ENCODE measurements at regions not wholly inside any gene's neighbourhood (a gene's known extent, or its start where the extent isn't known, plus 50 kb on each side); places are given as distances from the start of the nearest gene placed in this dataset.

DNA sequence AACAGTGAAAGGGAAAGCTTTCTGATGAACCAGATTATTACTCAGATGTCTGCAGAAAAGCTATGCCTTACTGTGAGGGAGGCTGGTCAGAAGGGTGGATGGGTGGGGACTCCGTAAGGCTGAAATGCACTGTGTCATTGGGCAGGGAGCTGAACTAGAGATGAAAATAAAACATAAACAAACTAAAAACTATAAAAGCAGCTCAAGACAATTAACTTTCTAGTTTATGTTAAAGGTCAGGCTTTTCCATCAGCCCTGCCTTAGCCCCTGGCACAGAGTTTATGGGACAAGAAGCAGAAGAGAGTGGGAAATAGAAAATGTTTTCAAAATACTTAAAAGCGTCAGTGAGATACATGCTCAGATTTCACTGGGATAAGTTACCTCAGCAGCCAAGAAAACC, 310.0 kb upstream of the UBE2E2 start:
- DNase-seq (ENCODE audit: low spot score) = no peak

DNA sequence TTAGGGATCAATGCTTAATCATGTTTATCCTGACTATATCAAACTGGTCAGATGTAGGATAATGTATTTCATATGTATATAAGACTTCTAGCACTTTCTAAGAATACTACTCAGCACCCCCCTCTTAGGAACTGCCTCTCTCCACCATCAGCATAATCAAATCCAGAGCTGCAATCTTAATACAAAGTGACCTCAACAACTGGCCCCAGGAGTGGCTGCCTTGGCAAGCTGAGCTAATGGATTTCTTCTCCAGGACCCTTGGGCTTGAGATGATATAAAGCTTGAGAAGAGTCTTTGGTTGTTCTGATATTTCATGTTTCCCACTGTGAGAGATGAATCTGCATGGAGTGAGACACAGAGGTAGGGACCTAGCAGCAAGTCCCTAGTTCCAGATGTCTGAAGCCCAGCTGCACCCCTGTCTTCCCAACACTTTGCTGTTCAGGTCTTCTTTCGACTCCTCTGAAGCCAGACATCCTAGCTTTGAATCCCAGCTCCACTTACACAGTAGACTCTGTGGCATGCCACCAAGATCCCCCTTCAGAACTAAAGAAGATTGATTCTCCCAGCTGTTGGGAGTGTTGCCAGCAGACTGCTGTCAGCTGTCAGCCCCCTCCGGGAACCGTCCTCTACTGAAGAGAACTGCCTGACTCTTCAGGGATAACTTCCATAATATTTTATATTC, 309.3 kb upstream of the UBE2E2 start:
- DNase-seq (ENCODE audit: low spot score) = no peak

DNA sequence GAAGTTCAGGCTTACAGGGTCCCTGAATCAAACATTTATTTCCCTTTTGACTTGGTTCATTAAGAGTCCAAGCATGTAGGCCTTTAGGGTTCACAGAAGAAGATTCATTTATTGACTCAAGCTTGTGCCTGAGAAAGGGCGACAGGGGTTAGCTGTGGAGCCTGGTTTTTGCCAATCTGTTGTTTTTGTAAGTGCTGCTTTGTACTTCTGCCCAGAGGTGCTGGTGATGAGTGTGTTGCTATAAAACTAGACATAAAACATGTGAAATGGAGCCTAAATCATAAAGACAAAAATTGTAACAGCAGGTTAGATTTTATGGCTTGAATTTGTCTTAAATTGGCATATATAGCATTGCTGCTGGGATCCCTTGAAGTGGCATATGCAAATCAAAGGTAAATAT, 308.3 kb upstream of the UBE2E2 start:
- DNase-seq (ENCODE audit: low spot score) = no peak

DNA sequence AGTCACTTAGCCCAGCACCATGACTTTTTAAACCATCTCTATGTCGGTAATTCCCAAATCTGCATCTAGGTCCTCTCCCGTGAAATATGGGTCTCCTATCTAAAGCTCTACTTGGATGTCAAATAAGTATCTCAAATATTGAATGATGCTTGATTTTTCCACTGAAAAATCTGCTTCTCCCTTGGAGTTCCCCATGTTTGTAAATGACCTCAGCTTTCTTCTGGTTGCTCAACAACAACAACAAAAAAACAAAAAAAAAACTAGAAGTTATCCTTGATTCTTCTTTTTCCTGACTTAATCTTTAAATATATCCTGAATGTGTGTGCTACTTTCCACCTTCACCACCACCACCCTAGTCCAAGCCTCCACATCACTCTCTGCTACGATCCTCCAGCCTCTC, 307.5 kb upstream of the UBE2E2 start:
- DNase-seq (ENCODE audit: low spot score) = no peak

DNA sequence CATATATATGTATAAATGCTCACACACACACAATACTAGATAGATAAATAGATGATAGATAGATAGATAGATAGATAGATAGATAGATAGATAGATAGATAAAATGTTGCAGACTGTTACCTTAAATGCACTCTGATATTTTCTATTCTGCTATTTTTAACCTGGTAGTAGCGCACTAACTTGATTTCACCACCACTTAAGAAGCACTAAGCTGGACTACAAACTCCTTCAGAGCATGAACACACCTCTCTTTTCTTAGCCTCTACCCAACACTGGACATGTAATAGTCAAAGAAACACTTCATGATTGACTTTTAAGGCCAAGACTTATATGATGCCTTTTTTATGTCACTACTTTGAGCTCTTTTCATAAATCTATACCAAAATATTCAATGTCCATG, 304.6 kb upstream of the UBE2E2 start:
- no peak for DNase-seq (ENCODE audit: low spot score)

DNA sequence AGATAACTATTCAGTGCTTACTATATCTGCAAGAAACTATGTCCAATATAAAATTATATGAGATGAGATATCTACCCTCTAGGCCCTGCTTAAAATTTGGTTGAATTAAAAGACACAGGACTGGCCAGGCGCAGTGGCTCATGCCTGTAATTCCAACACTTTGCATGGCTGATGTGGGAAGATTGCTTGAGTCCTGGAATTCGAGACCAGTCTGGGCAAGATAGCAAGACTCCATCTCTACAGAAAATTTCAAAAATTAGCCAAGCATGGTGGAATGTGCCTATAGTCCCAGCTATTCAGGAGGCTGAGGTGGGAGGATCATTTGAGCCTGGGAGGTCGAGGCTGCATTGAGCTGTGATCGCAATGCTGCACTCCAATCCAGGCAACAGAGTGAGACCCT, 303.7 kb upstream of the UBE2E2 start:
- no peak for DNase-seq (ENCODE audit: low spot score)

DNA sequence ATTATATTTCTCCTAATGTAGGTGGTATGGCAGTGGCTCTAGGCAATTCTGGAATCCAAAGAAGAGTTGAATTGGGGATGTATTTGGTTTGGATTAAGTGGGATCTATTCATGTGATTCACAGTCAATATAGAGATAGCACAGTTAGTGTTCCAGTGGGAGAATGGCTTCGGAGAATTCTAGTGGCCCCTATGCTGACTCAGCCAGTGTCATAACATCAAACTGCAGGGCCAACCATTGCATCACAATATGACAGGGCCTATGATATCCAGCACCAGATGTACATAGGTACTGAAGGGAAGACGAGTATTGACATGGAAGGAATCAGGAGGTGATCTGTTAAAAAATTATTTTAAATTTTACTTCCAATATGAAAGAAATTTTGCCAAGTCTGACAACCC, 302.8 kb upstream of the UBE2E2 start:
- DNase-seq (ENCODE audit: low spot score) = no peak

DNA sequence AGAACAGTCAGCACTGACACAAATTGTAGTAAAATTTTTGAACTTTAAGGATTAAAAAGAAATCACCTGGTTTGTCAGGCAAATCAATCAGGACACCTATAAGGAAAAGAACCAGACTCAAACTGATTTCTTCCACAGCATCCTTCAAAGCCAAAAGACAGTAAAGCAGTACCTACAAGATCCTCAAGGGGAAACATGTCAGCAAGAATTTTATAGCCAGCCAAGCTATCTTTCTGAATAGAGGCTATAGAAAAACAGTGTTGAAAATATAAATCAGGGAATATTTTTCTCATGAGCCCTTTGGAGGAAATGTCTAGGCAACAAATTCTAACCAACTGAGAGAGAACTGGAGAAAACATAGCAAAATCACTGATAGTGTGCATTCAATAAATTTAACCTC, 301.4 kb upstream of the UBE2E2 start:
- no peak for DNase-seq (ENCODE audit: low spot score)

DNA sequence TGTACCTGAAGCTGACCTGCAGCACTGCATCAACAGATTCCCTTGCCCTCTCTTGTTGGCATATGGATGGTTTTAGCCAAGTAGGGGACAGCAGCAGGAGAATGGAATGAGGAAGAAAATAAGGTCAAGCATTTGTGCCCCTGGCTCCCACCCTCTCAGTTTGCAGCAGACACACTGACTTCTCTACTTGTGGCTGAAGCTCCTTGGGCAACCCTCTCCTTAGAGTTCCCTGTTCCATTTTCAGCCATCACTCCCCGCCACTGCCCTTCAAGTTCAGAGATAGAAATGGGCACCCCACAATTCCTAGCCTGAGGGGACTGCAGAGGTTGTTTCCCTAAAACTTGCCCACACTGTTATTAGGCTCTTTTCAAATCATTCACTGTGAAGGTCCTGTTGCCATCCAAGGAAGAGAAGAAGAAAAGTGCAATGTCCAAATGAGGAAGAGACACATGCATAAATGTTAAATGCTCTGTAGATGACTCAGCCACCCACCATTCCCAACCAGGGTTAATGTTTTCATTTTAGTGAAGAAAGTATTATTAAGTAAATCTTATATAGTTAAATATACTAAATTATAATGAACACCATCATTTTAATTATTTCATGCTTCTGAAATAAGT, 295.9 kb upstream of the UBE2E2 start:
- no peak for DNase-seq (ENCODE audit: low spot score)

DNA sequence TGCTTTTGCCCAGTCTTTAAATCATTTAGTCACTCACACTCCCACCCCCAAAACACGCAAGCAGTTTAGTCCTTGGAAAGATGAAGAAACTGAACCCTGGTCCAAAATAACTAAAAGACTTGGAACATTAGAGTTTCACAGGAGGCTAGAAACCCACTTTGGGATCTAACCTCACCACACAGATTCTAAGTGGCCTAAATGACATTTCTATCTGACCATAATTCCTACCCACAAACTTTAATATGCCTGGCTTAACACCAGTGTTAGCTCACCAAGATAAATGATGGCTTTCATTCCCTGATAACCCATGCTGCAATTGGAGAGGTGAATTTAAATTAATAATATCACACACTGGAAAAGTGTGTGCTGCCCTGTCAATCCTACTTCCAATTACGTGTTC, 295.3 kb upstream of the UBE2E2 start:
- no peak for DNase-seq (ENCODE audit: low spot score)

DNA sequence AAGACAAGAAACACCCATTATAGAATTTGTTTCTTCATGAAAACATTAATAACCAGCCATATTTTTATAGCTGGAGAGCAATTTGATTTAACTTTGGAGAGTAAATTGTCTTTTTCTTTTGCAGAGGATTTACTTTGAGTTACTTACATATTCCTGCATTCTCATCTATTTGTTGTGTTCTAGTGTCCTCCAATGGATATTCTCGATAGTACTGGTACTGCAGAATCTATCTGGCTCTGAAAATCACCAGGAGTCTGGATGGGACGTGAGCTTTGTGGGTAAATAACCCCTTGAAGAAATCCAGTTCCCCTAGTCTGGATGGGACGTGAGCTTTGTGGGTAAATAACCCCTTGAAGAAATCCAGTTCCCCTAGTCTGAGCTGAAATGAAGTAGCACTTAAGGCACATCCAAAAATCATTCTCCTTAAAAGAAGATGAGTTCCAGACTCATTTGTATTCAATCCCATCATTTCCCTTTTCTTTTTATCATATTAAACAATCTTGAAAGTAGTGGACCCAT, 294.1 kb upstream of the UBE2E2 start:
- DNase-seq (ENCODE audit: low spot score) = no peak

DNA sequence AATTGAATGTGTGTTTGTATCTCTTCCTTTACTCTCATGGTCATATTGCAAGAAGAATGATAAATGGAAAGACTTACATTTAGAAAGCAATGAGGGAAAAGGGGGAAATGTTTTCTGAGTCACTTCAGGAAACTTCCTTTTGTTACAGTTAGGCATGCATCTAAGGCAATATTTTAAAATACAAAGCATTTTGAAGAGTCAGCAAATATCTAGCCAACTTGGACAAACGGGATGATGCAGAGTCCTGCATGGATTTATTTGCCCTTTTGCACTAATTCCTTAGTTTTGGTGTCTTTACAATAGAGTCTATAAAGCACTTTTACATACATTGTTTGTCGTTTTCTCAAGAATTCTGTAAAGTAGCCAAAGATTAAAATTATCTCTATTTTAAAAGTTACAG, 286.2 kb upstream of the UBE2E2 start:
- no peak for DNase-seq (ENCODE audit: low spot score)

DNA sequence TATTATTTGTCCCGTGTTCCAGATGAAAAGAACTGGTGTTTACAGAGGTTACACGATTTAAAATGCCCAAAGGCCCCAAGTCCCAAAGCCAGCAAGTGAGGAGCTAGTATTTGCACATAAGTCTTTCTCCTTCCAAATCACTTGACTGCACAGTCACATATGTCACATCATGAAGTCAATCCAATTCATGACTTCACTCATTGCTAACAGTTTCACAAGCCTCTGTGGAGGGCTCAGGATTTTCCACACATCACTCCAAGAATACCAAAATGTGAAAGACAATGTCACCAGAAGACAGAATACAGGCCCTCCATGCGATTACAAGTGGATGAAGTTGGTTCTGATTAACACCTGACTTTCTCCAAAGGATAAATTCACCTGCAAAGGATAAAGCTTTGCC, 283.1 kb upstream of the UBE2E2 start:
- no peak for DNase-seq (ENCODE audit: low spot score)

DNA sequence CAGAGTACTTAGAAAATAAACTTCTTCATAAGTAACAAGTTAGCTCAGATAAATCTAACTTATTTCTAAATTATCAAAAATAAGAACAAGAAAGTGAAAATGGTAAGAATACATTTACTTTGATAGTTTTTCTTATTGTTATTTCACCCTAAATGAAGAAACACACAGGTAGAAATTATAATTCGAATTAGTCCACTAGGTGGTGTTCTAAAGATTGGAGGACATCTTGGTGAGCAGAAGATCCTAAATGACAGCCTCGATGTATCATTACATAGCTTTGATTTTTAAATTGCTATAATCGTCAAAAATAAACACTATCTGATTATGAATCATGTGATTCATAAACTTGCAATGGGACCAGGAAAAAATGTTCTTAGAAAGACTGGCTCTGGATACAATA, 280.8 kb upstream of the UBE2E2 start:
- DNase-seq (ENCODE audit: low spot score) = no peak

DNA sequence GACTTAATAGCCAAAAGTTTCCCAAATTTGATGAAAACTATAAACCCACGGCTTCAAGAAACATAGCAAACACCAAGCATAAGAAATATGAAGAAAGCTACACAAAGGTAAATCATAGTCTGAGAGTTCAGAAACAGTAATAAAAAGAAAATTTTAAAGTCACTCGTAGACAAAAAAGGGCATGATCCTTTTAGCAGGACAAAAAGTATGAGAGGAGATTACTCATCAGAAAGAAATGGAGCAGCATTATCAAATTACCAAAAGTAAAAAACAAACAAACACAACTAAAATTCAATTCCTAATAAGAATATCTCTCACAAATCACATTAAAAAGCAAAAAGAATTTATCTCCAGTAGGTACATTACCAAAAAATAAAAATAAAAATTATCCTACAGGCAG, 279.4 kb upstream of the UBE2E2 start:
- no peak for DNase-seq (ENCODE audit: low spot score)

DNA sequence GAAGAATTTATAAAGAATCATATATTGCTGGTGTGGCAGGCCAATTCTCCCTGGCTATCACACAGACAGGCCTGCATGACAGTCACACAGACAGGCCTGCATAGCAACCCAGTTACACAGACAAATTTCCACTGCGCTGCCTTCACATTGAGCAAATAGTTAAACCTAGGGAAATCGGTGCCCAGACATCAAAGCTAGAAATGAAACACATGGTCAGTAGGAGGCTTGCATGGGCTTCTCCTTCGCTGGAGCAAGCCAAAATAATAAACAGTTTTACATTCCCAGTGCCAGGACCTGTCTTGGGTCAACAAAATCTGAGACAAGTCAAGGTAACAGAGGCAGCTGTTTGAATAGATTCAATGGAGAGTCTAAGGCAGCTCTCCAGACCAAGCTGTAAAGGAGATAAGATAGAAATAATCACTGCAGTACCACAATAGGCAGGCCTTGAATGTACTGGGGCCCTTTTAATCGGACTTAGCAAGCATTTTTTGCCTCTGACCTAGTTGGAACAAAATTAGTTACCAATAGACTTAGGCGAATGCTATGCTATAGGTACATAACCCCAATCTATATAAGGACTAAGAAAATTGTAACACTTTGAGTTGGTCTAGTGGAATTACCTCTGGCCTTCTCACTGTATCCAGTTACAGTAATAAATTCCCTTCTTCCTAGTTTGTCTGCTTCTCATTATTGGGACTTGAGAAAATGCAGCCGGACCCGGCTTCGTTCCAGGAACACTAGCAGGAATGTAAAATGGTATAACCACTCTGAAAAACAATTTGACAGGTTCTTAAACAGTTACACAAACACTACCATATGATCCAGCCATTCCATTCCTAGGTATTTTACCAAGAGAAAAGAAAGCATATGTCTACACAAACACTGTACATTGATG, 274.7 kb upstream of the UBE2E2 start:
- no peak for DNase-seq (ENCODE audit: low spot score)

DNA sequence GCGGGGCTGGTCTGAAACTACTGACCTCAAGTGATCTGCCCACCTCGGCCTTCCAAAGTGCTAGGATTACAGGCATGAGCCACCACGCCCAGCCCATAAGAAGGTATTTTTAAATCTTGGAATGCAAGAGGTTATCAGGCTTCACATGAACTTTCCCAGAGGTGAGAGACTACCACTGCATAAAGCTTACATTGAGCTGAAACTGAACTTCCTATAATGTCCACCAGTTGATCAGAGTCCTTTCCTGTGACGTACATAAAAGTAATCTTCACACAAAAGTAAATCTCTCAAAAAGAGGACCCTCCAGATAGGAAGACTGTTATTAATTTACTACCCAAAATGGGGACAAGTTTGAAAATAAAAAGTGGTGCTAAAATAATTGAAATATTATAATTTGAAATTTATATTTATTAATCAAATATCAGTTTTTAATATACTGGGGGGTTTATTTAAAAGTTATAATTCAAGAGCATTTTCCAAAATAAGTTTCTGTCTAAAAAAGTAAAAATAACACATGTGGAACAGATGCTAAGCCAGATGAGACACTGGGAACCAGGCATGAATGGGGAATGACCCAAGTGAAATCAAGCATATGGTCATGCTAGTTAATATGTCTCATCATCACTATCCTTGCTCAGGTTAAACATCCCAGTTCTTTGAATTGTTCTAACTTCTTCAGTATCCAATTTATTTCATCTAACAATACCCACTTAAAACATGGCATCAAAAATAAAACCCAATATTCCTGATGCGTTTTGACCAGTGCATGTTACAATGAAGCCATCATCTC, 269.9 kb upstream of the UBE2E2 start:
- no peak for DNase-seq (ENCODE audit: low spot score)

DNA sequence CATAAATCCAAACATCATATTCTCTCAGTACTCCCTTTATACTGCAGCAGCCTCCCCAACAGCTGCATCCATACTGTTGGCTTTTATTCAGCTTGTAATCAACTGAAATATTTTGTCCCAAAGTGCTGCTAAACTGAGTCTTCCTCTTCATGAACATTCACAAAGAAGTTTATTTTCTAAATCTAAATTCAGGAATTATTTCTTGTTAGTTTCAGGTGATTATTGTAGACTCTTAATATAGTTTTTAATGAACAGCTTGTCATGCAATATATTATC, 269.3 kb upstream of the UBE2E2 start:
- DNase-seq (ENCODE audit: low spot score) = no peak

DNA sequence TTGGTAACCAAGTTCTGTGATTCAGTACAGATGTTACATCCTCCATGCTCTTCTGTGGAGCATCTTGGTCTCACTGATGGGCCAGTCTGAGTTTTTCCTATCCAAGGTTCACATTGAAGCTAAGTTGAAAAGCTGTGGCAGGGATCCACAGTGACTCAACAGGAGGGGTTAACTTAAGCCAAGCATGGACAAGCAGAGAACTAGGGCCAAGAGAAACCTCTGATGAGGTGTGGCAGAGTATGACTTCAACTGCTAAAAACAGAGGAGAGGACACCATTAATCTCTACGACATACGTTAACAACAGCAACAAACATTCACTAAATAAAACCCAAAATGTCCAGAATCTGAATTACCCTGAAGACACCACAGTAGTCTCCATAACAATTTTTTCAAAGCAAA, 268.1 kb upstream of the UBE2E2 start:
- no peak for DNase-seq (ENCODE audit: low spot score)

DNA sequence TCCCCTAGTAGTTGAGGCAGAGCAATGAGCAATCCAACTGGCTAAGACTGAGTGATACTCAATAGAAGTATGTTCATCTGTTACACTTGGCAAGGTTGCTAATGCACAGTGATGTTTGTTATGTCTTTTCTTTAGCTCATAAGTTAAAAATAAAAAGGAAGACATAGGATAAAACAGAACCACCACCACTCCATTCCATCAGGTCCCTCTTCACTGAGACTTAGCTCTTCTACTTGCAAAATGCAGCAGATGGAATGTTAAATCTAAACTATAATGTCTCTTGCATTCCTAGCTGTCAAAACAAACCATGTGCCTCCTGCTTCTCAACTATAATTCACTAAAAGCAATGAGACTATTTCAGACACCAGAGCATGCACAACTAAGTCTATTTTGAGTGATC, 265.6 kb upstream of the UBE2E2 start:
- no peak for DNase-seq (ENCODE audit: low spot score)

DNA sequence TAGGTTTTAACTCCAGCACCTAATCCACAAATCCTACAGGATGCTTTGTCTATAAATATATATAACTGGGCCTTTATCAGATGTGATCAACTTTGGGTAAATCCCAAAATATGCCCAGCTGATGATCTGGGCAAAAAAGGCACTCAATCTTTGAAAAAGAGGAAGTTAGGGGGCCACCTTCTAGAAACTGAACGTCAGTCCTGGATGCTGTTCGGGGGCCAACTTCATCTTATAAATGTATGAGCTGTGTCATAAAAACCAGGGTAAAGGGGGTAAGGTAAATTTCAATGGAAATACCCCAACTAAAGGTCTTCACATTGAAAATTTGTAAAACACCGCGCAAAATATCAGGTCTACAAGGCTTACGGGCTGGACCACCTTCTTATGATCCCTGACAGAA, 264.4 kb upstream of the UBE2E2 start:
- DNase-seq (ENCODE audit: low spot score) = no peak

DNA sequence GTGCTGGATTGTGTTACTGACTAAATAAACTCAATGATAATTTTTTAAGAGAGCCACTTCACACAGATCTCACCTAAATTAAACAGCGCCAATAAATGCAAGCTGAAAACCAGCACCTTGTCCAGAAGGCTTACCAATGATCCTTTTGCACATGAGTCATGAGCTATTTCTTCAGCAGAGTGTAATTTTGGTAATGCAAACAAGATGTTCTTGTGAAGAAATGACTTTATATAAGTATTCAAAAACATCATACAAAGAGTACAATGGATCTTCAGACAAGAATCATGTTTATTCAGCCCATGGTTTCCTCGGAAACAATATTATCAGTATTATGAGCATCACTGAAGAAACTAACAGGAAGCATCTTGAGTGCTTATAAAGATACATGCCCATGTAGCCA, 263.8 kb upstream of the UBE2E2 start:
- DNase-seq (ENCODE audit: low spot score) = no peak

DNA sequence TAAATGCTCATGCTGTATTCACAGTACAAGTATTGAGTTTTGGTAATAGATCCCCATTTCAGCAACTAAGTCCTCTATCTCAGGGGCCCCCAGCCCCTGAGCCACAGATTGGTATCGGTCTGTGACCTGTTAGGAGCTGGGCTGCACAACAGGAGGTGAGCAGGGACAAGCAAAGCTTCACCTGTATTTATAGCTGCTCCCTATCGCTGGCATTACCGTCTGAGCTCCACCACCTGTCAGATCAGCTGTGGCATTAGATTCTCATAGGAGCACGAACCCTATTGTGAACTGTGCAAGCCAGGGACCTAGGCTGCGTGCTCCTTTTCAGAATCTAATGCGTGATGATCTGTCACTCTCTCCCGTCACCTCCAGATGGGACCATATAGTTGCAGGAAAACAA, 262.8 kb upstream of the UBE2E2 start:
- no peak for DNase-seq (ENCODE audit: low spot score)
